ENCODE measurements at regions not wholly inside any gene's neighbourhood (a gene's known extent, or its start where the extent isn't known, plus 50 kb on each side); places are given as distances from the start of the nearest gene placed in this dataset.

DNA sequence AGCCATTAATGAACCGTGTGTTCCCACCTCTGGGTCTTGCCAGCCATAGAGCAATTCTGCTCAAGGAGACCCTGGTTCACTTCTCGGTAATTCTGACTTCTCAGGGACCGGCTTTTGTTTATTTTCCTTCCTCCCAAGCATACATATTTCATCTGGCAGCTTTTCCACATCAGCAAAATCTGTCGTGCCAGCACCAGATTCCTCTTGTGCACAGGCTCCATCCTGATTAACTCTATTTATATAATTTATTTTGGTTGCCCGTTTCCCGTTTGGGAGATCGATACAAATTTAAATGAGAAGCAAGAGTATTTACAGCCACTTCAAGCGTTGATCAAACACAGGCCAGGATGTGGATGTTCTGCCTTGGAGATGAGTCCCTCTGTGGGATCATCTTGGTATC is 161.9 kb upstream of the XYLT1 start:
- no peak for DNase-seq

DNA sequence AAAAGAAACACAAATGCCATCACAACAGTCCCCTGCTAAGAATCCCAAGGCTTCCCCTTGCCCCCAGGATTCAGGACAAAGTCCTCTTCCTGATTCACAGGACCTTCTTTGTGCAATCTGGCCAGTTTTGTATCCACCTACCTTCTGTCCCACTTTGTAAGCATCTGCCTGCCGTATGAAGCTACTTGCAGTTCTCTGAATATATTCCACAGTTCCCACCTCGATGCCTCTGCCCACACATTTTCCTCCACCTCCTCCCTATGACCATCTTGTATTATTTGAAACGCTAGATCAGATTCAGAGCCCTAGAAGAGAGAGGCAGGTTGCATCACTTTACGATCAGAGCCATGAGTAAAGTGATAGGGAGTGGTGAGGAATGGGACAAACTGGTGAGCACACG is 159.2 kb upstream of the XYLT1 start:
- DNase-seq, result no peak

- no peak for DNase-seq
Measured at GRCh38 chr16:17628983-17629382, 158.2 kb upstream of the XYLT1 start.

- DNase-seq, result no peak
Measured at GRCh38 chr16:17622366-17622765, 151.6 kb upstream of the XYLT1 start.

- DNase-seq, result no peak
Measured at GRCh38 chr16:17619261-17619660, 148.5 kb upstream of the XYLT1 start.

- DNase-seq, result no peak
Measured at GRCh38 chr16:17617021-17617552, 146.3 kb upstream of the XYLT1 start.

DNA sequence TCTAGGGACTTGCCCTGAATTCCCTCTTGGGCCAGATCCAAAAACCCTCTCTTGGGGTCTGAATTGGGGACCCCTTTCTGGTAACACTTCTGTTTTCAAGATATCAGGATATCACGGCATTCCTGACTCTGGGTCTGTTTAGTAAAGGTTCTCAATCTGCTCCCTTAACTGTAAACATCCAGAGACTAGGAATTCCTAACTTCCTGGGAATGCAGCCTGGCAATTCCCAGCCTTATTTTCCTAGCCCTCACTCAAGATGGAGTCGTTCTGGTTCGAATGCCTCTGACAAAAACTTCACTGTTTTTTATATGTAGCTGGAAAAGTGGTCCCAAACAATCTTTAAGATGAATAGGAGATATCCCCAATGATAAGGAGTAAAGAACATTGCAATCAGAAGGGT is 141.6 kb upstream of the XYLT1 start:
- no peak for DNase-seq

- DNase-seq, result no peak
Measured at GRCh38 chr16:17607609-17608008, 136.8 kb upstream of the XYLT1 start.

GRCh38 chr16:17607075-17607509 is 136.3 kb upstream of the XYLT1 start:
- DNase-seq, result no peak

DNA sequence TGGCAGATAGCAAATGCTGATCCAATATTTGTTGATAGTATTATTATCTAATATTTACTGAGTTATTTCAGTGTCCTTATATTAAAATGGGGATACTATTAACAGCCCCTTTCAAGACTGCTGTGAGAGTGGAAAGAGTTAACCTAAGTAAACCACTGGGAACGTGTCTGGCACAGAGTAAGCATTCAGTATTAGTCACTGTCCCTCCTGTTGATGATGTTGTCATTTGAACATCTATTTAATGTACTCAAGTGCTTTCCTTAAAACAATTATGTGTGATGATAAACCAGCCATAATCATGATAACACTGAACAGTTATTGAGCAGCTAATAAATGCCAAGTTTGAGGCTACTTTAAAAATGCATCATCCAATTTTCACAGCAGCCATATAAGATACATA is 135.7 kb upstream of the XYLT1 start:
- DNase-seq, result no peak

DNA sequence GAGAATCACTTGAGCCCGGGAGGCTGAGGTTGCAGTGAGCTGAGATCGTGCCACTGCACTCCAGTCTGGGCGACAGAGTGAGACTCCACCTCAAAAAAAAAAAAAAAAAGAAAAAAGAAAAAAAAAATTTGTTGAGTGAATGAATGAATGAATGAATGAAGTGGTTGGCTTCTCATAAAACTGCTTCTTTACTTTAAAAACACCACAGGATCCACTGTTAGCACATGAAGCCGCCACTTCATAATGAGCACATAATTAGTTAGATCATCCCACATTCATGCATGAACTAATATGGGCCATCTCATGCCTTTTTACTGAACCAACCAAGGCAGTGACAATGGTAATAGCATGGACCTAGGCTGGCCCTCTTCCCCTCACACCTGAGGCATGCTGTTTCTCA is 135.0 kb upstream of the XYLT1 start:
- DNase-seq, result no peak

GRCh38 chr16:17603626-17604025 is 132.9 kb upstream of the XYLT1 start:
- DNase-seq, result no peak

- DNase-seq, result no peak
Measured at GRCh38 chr16:17602678-17603077, 131.9 kb upstream of the XYLT1 start.

GRCh38 chr16:17598968-17599367 is 128.2 kb upstream of the XYLT1 start:
- DNase-seq, result no peak

- DNase-seq, result no peak
Measured at GRCh38 chr16:17591655-17592405, 121.1 kb upstream of the XYLT1 start.

DNA sequence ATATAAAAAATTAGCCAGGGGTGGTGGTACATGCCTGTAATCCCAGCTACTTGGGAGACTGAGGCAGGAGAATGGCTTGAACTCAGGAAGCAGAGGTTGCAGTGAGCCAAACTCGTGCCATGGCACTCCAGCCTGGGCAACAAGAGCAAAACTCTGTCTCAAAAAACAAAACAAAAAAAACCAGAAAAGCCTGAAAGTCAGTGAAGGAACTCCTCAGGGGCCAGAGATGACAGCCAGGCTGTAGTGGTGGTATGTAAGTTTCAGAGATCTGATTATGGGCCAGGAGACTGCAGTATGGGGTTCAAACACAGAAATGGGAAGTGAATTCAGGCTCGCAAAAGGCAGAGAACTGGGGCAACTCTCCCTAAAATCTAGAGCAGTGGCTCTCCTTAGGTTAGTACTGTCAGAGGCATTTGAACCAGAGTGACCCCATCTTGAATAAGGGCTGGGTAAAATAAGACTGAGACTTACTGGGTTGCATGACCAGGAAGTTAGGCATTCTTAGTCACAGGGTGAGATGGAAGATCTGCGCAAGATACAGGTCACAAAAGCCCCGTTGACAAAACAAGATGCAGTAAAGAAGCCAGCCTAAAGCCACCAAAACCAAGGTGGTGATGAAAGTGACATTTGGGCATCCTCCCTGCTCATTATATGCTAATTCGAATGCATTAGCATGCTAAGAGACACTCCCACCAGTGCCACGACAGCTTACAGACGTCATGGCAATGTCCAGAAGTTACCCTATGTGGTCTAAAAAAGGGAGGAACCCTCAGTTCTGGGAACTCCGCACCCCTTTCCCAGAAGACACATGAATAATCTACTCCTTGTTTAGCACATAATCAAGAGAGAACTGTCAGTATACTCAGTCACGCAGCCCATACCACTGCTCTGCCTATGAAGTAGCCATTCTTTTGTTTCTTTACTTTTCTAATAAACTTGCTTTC is 120.2 kb upstream of the XYLT1 start:
- peak; percentile 32 for DNase-seq

DNA sequence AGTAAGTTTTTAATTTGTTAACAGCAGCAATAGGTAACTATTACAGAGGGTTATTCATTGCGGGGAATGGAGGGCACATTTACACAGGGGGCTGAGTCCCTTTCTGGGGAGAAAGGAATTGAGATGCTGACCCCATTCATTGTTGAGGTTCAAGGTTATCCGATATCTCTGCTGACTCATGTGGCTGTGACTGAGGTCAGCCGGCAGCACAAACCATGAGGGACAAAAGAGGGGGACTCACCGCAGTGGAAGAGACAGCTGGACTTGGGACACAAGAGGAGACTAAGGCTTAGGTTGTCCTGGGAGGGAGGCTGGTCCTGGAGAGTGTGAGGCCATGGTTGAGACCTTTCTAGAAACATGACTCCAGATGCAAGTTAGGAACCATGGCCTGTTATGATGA is 119.1 kb upstream of the XYLT1 start:
- DNase-seq, result no peak

- no peak for DNase-seq
Measured at GRCh38 chr16:17585449-17586074, 114.8 kb upstream of the XYLT1 start.

DNA sequence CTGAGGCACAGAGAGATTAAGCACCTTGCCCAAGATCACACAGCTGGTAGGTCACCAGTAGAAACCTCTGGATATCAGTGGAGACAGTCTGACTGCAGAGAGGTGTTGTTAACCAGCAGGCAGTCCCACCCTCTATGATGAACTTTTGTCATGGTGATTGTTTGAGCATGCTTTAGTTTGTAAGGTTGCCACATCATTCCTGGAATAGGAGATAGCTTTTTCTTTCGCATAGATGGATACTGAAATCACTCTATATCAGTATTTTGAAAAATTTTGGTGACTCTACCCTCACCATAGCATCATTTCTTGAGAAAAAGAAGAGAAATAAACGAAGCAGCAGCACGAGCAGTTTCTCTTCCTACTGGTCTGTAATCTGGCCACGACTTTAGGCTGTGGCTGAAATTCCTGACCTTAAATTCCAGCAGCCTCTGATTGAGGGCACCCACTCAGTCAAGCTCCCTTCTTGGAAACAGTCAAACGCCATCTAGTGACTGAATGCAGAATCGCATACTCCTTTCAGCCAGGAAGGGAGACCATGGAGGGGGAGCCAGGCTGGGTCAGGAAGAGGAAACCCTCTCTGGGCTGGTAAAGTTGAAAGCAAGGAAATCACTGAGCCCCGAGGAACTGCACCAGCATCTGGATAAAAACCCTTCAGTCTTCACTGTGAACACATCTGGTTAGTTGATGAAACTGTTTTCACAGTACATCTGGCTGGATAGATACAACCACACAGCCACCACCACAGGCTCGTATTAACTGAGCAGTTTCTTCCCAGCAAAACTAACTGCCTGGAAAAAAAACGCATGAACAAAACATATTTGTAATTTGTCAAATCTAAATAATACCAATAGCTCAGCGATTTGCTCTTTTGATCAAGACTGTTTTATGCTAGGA is 108.5 kb upstream of the XYLT1 start:
- peak; percentile 52 for DNase-seq

DNA sequence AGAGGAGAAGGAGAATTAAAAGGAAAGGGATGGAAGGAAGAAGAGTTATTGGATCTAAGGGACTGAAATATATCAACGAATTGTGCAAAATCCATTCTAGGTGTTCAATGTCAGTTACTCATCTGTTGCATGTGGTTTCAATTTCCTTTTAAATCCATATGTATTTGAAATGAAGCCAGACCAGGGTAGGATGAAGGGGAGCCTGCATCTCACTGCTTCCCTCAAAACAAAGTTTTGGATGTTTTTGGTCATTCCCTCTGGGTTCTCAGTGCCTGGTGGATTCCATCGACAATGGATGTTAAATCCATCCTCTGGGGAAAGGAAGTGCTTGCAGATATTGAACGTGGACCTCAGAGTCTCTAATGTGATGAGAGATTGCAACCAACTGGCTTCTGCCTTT is 103.5 kb upstream of the XYLT1 start:
- DNase-seq, result no peak

DNA sequence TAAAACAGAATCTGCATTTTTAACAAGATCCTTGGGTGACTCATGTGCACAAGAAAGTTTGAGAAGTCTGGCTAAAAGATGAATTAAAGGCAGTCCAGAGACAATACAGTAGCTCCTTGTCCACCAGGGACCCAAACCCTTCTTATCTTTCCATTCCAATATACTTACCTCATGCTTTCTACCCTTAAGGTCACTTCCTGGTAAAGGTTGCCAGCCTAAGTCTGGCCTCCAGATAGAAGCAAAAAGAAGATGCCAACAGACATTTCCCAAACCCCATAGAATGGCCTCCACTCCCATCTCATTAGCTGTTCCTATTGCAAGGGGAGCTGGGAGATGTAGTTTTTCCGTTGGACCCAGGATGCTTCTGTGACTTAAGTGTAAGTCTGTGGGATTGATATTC is 101.4 kb upstream of the XYLT1 start:
- no peak for DNase-seq

GRCh38 chr16:17571499-17572093 is 100.8 kb upstream of the XYLT1 start:
- no peak for DNase-seq
